Smooth muscle cell (in vitro differentiated cells): ENCODE measurements at regions not wholly inside any gene's neighbourhood (a gene's known extent, or its start where the extent isn't known, plus 50 kb on each side); places are given as distances from the start of the nearest gene placed in this dataset.

ENCODE experiments used
- DNase-seq: peaks from one replicate; lab custom pipeline; 2025; ENCODE audit not compliant: unreplicated experiment; lab: John Stamatoyannopoulos, UW
- H2AFZ ChIP-seq: fragments of 200-600 bp; sonication (generic); 2 replicates; pipeline ENCODE4 v1.6.0; 2016; ENCODE audit warnings: antibody characterized with exemption, low read depth, mild to moderate bottlenecking
- H3F3A ChIP-seq: fragments of 200-600 bp; sonication (generic); 2 replicates; pipeline ENCODE4 v1.6.0; 2017; ENCODE audit warnings: antibody characterized with exemption, low read depth
- H3K27ac ChIP-seq: fragments of 200-600 bp; sonication (generic); 2 replicates; pipeline ENCODE4 v1.5.1; 2016; ENCODE audit warnings: low read depth, mild to moderate bottlenecking
- H3K27me3 ChIP-seq: fragments of 200-600 bp; sonication (generic); 2 replicates; pipeline ENCODE4 v1.6.1; 2016; ENCODE audit warnings: low read depth, mild to moderate bottlenecking
- H3K36me3 ChIP-seq: fragments of 200-600 bp; sonication (generic); 2 replicates; pipeline ENCODE4 v1.5.1; 2016; ENCODE audit warnings: low read depth
- H3K4me1 ChIP-seq: fragments of 200-600 bp; sonication (generic); 2 replicates; pipeline ENCODE4 v1.5.1; 2016; ENCODE audit warnings: low read depth
- H3K4me2 ChIP-seq: fragments of 200-600 bp; sonication (generic); 2 replicates; pipeline ENCODE4 v1.6.0; 2016; ENCODE audit warnings: mild to moderate bottlenecking
- H3K4me3 ChIP-seq: fragments of 200-600 bp; sonication (generic); 2 replicates; pipeline ENCODE4 v1.5.1; 2016; ENCODE audit warnings: mild to moderate bottlenecking
- H3K79me2 ChIP-seq: fragments of 200-600 bp; sonication (generic); 2 replicates; pipeline ENCODE4 v1.6.0; 2016; ENCODE audit warnings: low read depth, mild to moderate bottlenecking
- H3K9ac ChIP-seq: fragments of 200-600 bp; sonication (generic); 2 replicates; pipeline ENCODE4 v1.6.0; 2016; ENCODE audit warnings: low read depth
- H3K9me3 ChIP-seq: fragments of 200-600 bp; sonication (generic); replicated peaks from 2 replicates; pipeline ENCODE4 v1.5.1; 2016; ENCODE audit warnings: low read depth
- H4K20me1 ChIP-seq: fragments of 200-600 bp; sonication (generic); 2 replicates; pipeline ENCODE4 v1.6.0; 2016; ENCODE audit warnings: low read depth
- WGBS: methylation state at CpG from one replicate; pipeline ENCODE4 v1.1.7; 2016; ENCODE audit warnings: low lambda C conversion rate; 5-methylcytosine and 5-hydroxymethylcytosine counted together
- TF ChIP-seq, protein P1 (sequence below): fragments of 200-600 bp; sonication (generic); IDR thresholded peaks from 2 replicates; pipeline ENCODE4 v1.5.1; 2017; ENCODE audit warnings: borderline replicate concordance, mild to moderate bottlenecking, antibody characterized with exemption; ENCODE audit not compliant: insufficient read depth, poor library complexity, severe bottlenecking

DNA sequence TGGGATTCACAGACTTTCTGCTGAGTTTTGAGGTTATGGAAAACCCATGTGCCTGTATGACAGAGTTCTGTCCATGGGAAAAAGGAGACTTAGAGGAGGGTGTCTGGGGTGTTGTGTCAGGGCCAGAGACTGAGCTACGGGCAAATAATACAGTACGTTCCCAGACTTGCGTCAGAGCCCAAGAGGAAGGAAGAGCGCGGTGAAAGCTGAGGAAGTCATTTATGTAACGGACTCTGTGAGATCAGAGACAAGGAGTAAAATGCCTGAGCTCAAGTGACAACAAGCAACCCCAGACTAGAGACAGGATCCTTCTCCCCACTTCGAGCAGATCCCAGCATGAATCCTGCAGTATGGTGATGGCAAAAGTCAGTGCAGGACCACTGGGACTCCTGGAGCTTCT is 368.6 kb upstream of the MCTP2 start:
- WGBS = 93% methylated on average over 7 of the region's 7 CpGs
- DNase-seq = no peak
- Histone ChIP-seq H2AFZ (no peak overlapping the region), H3K4me2 (no peak overlapping the region), H3K79me2 (no peaks in the 10 kb centered on the region), H3K36me3 (no peaks in the 10 kb centered on the region), H3K9me3 (no peaks in the 10 kb centered on the region), H3F3A (no peaks in the 10 kb centered on the region), H3K27me3 (peaks cover 4% of the 10 kb centered on the region), H4K20me1 (no peaks in the 10 kb centered on the region), H3K4me1 (no peaks in the 10 kb centered on the region), H3K27ac (no peak overlapping the region), H3K4me3 (no peak overlapping the region), H3K9ac (no peak overlapping the region)
- TF ChIP-seq, protein P1, sequence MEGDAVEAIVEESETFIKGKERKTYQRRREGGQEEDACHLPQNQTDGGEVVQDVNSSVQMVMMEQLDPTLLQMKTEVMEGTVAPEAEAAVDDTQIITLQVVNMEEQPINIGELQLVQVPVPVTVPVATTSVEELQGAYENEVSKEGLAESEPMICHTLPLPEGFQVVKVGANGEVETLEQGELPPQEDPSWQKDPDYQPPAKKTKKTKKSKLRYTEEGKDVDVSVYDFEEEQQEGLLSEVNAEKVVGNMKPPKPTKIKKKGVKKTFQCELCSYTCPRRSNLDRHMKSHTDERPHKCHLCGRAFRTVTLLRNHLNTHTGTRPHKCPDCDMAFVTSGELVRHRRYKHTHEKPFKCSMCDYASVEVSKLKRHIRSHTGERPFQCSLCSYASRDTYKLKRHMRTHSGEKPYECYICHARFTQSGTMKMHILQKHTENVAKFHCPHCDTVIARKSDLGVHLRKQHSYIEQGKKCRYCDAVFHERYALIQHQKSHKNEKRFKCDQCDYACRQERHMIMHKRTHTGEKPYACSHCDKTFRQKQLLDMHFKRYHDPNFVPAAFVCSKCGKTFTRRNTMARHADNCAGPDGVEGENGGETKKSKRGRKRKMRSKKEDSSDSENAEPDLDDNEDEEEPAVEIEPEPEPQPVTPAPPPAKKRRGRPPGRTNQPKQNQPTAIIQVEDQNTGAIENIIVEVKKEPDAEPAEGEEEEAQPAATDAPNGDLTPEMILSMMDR = no peak

DNA sequence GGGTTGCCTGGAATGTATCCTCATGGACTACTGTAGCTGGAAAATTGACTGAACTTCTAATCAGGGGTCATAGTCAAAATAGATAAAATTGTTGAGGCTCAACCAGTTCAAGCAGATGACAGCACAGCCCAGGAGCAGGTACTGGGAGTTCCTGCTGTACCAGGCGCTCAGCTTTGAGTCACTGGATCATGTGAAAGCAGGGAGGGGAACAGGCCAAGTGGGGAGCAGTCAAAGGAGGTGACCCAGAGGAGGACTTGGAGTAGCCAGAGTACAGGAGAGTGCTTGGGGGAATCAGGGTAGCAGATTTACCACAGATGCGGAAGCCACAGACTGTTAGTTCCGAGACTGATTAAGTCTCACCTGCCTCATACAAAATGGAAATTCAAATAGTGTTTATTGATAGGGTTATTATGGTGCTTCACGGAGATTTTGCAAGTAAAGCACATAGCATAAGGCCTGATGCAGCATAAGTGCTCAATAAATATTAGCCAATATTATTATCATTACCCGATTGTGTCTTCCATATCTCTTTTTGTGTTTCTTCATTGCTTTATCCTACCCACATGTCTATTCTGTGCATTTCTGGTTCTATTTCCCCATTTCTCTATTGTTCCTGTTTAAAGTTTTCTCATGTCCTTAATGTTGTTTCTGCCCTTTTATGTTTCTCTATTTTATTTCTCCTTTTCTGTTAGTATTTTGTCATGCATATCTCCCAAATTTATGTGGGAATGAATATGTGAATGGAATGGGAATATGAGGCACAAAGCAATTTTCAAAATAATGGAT is 369.2 kb upstream of the MCTP2 start:
- Histone ChIP-seq H3K4me2 (no peak overlapping the region), H3F3A (no peaks in the 10 kb centered on the region), H3K4me1 (no peaks in the 10 kb centered on the region), H3K4me3 (no peak overlapping the region), H3K9me3 (no peaks in the 10 kb centered on the region), H3K36me3 (no peaks in the 10 kb centered on the region), H2AFZ (no peak overlapping the region), H3K79me2 (no peaks in the 10 kb centered on the region), H4K20me1 (no peaks in the 10 kb centered on the region), H3K9ac (no peak overlapping the region), H3K27ac (no peak overlapping the region), H3K27me3 (peaks cover 8% of the 10 kb centered on the region)
- 88% methylated on average over 5 of the region's 5 CpGs for WGBS
- DNase-seq = no peak
- TF ChIP-seq, protein P1 = no peak

DNA sequence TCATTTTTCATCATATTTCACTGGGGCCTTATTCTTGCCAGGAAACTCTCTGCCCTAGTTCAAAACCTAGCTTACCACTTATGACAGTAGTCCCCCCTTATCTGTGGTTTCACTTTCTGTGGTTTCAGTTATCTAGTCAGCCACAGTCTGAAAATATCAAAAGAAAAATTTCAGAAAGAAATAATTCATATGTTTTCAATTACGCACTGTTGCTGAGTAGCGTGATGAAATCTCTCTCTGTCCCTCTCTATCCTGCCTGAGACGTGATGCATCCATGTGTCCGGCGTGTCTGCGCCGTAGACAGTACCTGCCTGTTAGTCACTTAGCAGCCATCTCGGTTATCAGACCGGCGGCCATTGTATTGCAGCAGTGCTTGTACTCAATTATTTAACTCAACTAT is 369.9 kb upstream of the MCTP2 start:
- no peak for DNase-seq
- H3K27me3 ChIP-seq = peaks cover 16% of the 10 kb centered on the region
- H3K27ac ChIP-seq = no peak overlapping the region
- TF ChIP-seq, protein P1 = no peak
- H2AFZ ChIP-seq = no peak overlapping the region
- no peak overlapping the region for H3K9ac ChIP-seq
- no peaks in the 10 kb centered on the region for H4K20me1 ChIP-seq
- H3K36me3 ChIP-seq = no peaks in the 10 kb centered on the region
- H3K4me2 ChIP-seq = no peak overlapping the region
- no peaks in the 10 kb centered on the region for H3K79me2 ChIP-seq
- 64% methylated on average over 10 of the region's 10 CpGs for WGBS
- H3K9me3 ChIP-seq = no peaks in the 10 kb centered on the region
- H3K4me1 ChIP-seq = no peaks in the 10 kb centered on the region
- H3K4me3 ChIP-seq = no peak overlapping the region
- H3F3A ChIP-seq = no peaks in the 10 kb centered on the region

DNA sequence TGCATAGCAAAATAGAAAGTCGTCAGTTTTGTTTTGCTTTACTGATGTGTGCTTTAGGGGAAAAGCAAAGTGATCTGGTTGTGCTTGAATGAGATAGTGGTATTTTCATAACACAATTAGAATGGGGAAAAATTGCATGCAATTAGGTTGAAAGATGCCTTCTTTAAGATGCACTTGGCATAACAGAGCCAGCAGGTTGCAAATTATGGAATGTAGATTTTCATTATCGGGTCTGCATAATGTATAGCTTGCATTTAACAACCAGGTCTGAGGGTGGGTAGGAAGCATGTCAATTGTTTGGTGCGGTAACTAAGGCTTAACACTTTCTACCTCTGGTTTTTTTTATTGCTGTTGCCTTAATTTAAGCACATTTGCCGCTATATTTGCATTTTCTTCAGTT is 370.7 kb upstream of the MCTP2 start:
- Histone ChIP-seq H3K4me2 (no peak overlapping the region), H3K36me3 (no peaks in the 10 kb centered on the region), H3K79me2 (no peaks in the 10 kb centered on the region), H3K9me3 (no peaks in the 10 kb centered on the region), H3K9ac (no peak overlapping the region), H4K20me1 (no peaks in the 10 kb centered on the region), H3K4me3 (no peak overlapping the region), H3K4me1 (no peaks in the 10 kb centered on the region), H3K27ac (no peak overlapping the region), H3K27me3 (peaks cover 23% of the 10 kb centered on the region), H2AFZ (no peak overlapping the region), H3F3A (no peaks in the 10 kb centered on the region)
- 82% methylated on average over 4 of the region's 4 CpGs for WGBS
- TF ChIP-seq, protein P1 = no peak
- no peak for DNase-seq
